ENCODE measurements at regions not wholly inside any gene's neighbourhood (a gene's known extent, or its start where the extent isn't known, plus 50 kb on each side); places are given as distances from the start of the nearest gene placed in this dataset.

DNA sequence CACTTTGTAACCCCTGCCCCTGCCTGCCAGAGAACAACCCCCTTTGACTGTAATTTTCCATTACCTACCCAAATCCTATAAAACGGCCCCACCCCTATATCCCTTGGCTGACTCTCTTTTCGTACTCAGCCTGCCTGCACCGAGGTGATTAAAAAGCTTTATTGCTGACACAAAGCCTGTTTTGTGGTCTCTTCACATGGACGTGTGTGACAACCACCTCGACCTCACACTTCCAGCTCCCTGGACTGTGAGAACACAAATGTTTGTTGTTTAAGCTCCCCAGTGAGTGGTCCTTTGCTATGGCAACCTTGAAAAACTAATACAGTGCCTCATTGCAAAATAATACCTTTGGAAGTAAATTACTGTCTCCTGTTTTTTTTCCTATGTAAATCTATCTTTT is 299.2 kb upstream of the POU1F1 start:
- no peaks in the 10 kb centered on the region for H3K36me3 ChIP-seq (ENCODE audit: insufficient read depth, low read length)
- H2AFZ ChIP-seq (ENCODE audit: low read length) = no peak overlapping the region
- no peak overlapping the region for H3K27ac ChIP-seq (ENCODE audit: low read depth, low read length)
- no peaks in the 10 kb centered on the region for H3K9me3 ChIP-seq (ENCODE audit: low read depth, low read length)
- H3K4me3 ChIP-seq (ENCODE audit: insufficient read depth, low read length) = no peak overlapping the region
- H3K4me2 ChIP-seq (ENCODE audit: insufficient read depth, low read length) = no peak overlapping the region
- H3K4me1 ChIP-seq (ENCODE audit: insufficient read depth, low read length) = no peaks in the 10 kb centered on the region
- DNase-seq (ENCODE audit: insufficient read length, low spot score, missing footprints) = no peak
- TF ChIP-seq, protein P1, sequence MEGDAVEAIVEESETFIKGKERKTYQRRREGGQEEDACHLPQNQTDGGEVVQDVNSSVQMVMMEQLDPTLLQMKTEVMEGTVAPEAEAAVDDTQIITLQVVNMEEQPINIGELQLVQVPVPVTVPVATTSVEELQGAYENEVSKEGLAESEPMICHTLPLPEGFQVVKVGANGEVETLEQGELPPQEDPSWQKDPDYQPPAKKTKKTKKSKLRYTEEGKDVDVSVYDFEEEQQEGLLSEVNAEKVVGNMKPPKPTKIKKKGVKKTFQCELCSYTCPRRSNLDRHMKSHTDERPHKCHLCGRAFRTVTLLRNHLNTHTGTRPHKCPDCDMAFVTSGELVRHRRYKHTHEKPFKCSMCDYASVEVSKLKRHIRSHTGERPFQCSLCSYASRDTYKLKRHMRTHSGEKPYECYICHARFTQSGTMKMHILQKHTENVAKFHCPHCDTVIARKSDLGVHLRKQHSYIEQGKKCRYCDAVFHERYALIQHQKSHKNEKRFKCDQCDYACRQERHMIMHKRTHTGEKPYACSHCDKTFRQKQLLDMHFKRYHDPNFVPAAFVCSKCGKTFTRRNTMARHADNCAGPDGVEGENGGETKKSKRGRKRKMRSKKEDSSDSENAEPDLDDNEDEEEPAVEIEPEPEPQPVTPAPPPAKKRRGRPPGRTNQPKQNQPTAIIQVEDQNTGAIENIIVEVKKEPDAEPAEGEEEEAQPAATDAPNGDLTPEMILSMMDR (IDR thresholded peaks at IDR 0.05; ENCODE audit: extremely low read depth, low read depth, low read length) = no peak
- H4K20me1 ChIP-seq (ENCODE audit: insufficient read depth, low read length) = no peaks in the 10 kb centered on the region
- H3K27me3 ChIP-seq (ENCODE audit: insufficient read depth, low read length) = no peaks in the 10 kb centered on the region
- no peaks in the 10 kb centered on the region for H3K79me2 ChIP-seq (ENCODE audit: insufficient read depth, low read length)

- TF ChIP-seq, protein P1 (IDR thresholded peaks at IDR 0.05; ENCODE audit: extremely low read depth, low read depth, low read length) = no peak
- H3K4me3 ChIP-seq (ENCODE audit: insufficient read depth, low read length) = no peak overlapping the region
- H3K79me2 ChIP-seq (ENCODE audit: insufficient read depth, low read length) = no peaks in the 10 kb centered on the region
- H3K27ac ChIP-seq (ENCODE audit: low read depth, low read length) = no peak overlapping the region
- H4K20me1 ChIP-seq (ENCODE audit: insufficient read depth, low read length) = no peaks in the 10 kb centered on the region
- no peaks in the 10 kb centered on the region for H3K9me3 ChIP-seq (ENCODE audit: low read depth, low read length)
- H3K36me3 ChIP-seq (ENCODE audit: insufficient read depth, low read length) = no peaks in the 10 kb centered on the region
- H2AFZ ChIP-seq (ENCODE audit: low read length) = no peak overlapping the region
- H3K4me1 ChIP-seq (ENCODE audit: insufficient read depth, low read length) = no peaks in the 10 kb centered on the region
- no peak for DNase-seq (ENCODE audit: insufficient read length, low spot score, missing footprints)
- no peaks in the 10 kb centered on the region for H3K27me3 ChIP-seq (ENCODE audit: insufficient read depth, low read length)
- no peak overlapping the region for H3K4me2 ChIP-seq (ENCODE audit: insufficient read depth, low read length)
Measured at GRCh38 chr3:87568331-87568730, 291.9 kb upstream of the POU1F1 start.

GRCh38 chr3:87564438-87564837 is 288.1 kb upstream of the POU1F1 start:
- TF ChIP-seq, protein P1 (IDR thresholded peaks at IDR 0.05; ENCODE audit: extremely low read depth, low read depth, low read length) = no peak
- no peak overlapping the region for H3K4me3 ChIP-seq (ENCODE audit: insufficient read depth, low read length)
- no peaks in the 10 kb centered on the region for H3K27me3 ChIP-seq (ENCODE audit: insufficient read depth, low read length)
- DNase-seq (ENCODE audit: insufficient read length, low spot score, missing footprints) = peak; percentile 1
- H3K36me3 ChIP-seq (ENCODE audit: insufficient read depth, low read length) = no peaks in the 10 kb centered on the region
- H3K9me3 ChIP-seq (ENCODE audit: low read depth, low read length) = no peaks in the 10 kb centered on the region
- H3K4me2 ChIP-seq (ENCODE audit: insufficient read depth, low read length) = no peak overlapping the region
- H3K4me1 ChIP-seq (ENCODE audit: insufficient read depth, low read length) = no peaks in the 10 kb centered on the region
- no peaks in the 10 kb centered on the region for H3K79me2 ChIP-seq (ENCODE audit: insufficient read depth, low read length)
- H3K27ac ChIP-seq (ENCODE audit: low read depth, low read length) = no peak overlapping the region
- no peaks in the 10 kb centered on the region for H4K20me1 ChIP-seq (ENCODE audit: insufficient read depth, low read length)
- no peak overlapping the region for H2AFZ ChIP-seq (ENCODE audit: low read length)

DNA sequence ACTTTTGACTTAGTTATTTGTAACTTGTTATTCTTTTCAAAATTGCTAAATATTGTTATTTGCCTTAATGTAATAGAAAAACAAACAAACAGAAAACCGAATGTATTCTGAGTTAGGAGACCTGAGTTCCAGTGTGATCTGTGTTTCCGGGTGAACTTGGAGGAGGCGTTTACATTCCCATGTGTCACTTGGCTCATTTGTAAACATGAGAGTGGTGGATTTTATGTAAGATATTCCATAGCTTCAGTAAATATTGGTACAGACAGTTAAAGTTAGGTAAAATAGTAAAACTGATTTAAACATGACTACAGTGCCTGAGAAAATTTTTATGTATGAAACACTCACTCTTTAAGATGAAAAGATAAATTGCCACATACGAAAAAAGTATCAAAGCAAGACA is 287.3 kb upstream of the POU1F1 start:
- no peak overlapping the region for H3K27ac ChIP-seq (ENCODE audit: low read depth, low read length)
- DNase-seq (ENCODE audit: insufficient read length, low spot score, missing footprints) = no peak

More for the DNA sequence above, 287.3 kb upstream of the POU1F1 start:
- no peak overlapping the region for H3K4me2 ChIP-seq (ENCODE audit: insufficient read depth, low read length)
- no peaks in the 10 kb centered on the region for H3K36me3 ChIP-seq (ENCODE audit: insufficient read depth, low read length)
- no peak overlapping the region for H3K4me3 ChIP-seq (ENCODE audit: insufficient read depth, low read length)
- H3K4me1 ChIP-seq (ENCODE audit: insufficient read depth, low read length) = no peaks in the 10 kb centered on the region
- TF ChIP-seq, protein P1 (IDR thresholded peaks at IDR 0.05; ENCODE audit: extremely low read depth, low read depth, low read length) = no peak
- no peaks in the 10 kb centered on the region for H3K9me3 ChIP-seq (ENCODE audit: low read depth, low read length)
- H2AFZ ChIP-seq (ENCODE audit: low read length) = no peak overlapping the region
- H3K27me3 ChIP-seq (ENCODE audit: insufficient read depth, low read length) = no peaks in the 10 kb centered on the region
- no peaks in the 10 kb centered on the region for H3K79me2 ChIP-seq (ENCODE audit: insufficient read depth, low read length)
- H4K20me1 ChIP-seq (ENCODE audit: insufficient read depth, low read length) = no peaks in the 10 kb centered on the region

Data from osteoblast (primary cell).